Suprapubic skin (tissue), 4 donors: ENCODE measurements at regions not wholly inside any gene's neighbourhood (a gene's known extent, or its start where the extent isn't known, plus 50 kb on each side); places are given as distances from the start of the nearest gene placed in this dataset.

Experiments used
- CTCF ChIP-seq, 2 donors: fragments of 200-600 bp in 1 of 2; fragments of 450-650 bp in 1 of 2; sonication (generic) in 1 of 2; IDR thresholded peaks; one replicate each; pipeline ENCODE4 v1.5.1; 2016 to 2019; ENCODE audit warnings: antibody characterized with exemption in 2 of 2, mild to moderate bottlenecking in 1 of 2, moderate library complexity in 1 of 2
- POLR2A ChIP-seq, 2 donors: fragments of 450-650 bp; IDR thresholded peaks; one replicate each; pipeline ENCODE4 v1.6.1; 2017; ENCODE audit warnings: antibody characterized with exemption in 2 of 2, mild to moderate bottlenecking in 2 of 2, moderate library complexity in 2 of 2
- POLR2AphosphoS5 ChIP-seq, 3 donors: sonication (generic); formaldehyde crosslinking; IDR thresholded peaks; one replicate each; pipeline ENCODE4 v1.6.1; 2017; ENCODE audit warnings: antibody characterized with exemption in 3 of 3

GRCh38 chr1:203424861-203425662 lies 50.5 kb upstream of the PRELP start:
- no peak for TF ChIP-seq CTCF (IDR thresholded peaks at IDR 0.05)
- TF ChIP-seq POLR2A (IDR thresholded peaks at IDR 0.05), result no peak
- TF ChIP-seq POLR2AphosphoS5 (IDR thresholded peaks at IDR 0.05), result no peak
